Calu3 (cell line): ENCODE measurements at regions not wholly inside any gene's neighbourhood (a gene's known extent, or its start where the extent isn't known, plus 50 kb on each side); places are given as distances from the start of the nearest gene placed in this dataset.
A peak's percentile ranks its signal among the peaks of the same experiment; 100 is the strongest.

Source experiments
- BruUV-seq: library from RNA; stranded (reverse); fragments of 400-500 nt; replicated peaks from 2 replicates; lab custom pipeline; 2021; lab: Mats Ljungman, UMichigan
- CTCF ChIA-PET: fragments of 300-600 bp; sonication (Branson Sonifier 250); formaldehyde crosslinking; loops from one replicate; lab custom pipeline; 2022; ENCODE audit warnings: antibody characterized with exemption; lab: Charles Lee
- DNase-seq: peaks from one replicate; pipeline ENCODE4 v3.0.0; 2022
- H3K27ac Mint-ChIP-seq: one replicate; pipeline ENCODE4 v1.8.0; 2022; ENCODE audit warnings: mixed read lengths; ENCODE audit not compliant: unreplicated experiment
- H3K27me3 Mint-ChIP-seq: one replicate; pipeline ENCODE4 v1.8.0; 2022; ENCODE audit warnings: mixed read lengths; ENCODE audit not compliant: unreplicated experiment
- H3K36me3 Mint-ChIP-seq: one replicate; pipeline ENCODE4 v1.8.0; 2022; ENCODE audit warnings: mild to moderate bottlenecking, moderate library complexity, mixed read lengths; ENCODE audit not compliant: insufficient read depth, unreplicated experiment
- H3K4me1 Mint-ChIP-seq: one replicate; pipeline ENCODE4 v1.8.0; 2022; ENCODE audit warnings: mild to moderate bottlenecking, low read depth, mixed read lengths; ENCODE audit not compliant: unreplicated experiment
- H3K4me3 Mint-ChIP-seq: one replicate; pipeline ENCODE4 v1.8.0; 2022; ENCODE audit warnings: mild to moderate bottlenecking, low read depth, moderate library complexity, mixed read lengths; ENCODE audit not compliant: unreplicated experiment
- H3K9me3 Mint-ChIP-seq: one replicate; pipeline ENCODE4 v1.8.0; 2022; ENCODE audit warnings: low read depth, mixed read lengths; ENCODE audit not compliant: unreplicated experiment
- intact Hi-C: fragments of 100-400 bp; cut with micrococcal nuclease; formaldehyde crosslinking; loops from one replicate; pipeline ENCODE4 v1.10.0; 2022; ENCODE audit not compliant: unreplicated experiment
- TF ChIP-seq, protein P1 (sequence below): fragments of 200-600 bp; IDR thresholded peaks from one replicate; pipeline ENCODE4 v1.8.0; 2022; ENCODE audit warnings: antibody characterized with exemption; ENCODE audit not compliant: unreplicated experiment

DNA sequence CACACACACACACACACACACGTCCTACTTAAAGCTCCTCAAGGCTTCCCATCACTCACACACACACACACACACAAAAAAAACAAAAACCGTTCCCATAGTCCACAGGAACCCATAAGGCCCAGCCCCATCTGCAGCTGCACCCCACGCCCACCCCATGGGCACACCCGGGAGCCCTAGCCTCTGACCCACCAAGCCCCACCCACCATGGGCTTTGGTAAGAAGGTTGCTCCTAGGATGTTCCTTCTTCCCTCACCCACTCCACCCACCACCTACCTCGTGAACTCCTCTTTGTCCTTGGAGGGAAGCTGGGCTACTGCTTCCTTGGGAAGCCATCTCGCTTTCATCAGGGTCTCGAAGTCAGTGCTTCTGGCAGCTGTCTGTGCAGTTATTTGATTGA, 115.1 kb downstream of the TPRA1 start:
- CTCF ChIA-PET = interaction anchor here (0.6 to 1.4 kb wide), 3 partner anchors 9 to 57 kb away, joined by 3 to 6 read pairs (median 5); no protein-coding TSS in a partner anchor
- Mint-ChIP-seq H3K36me3 (no peaks in the 10 kb centered on the region), H3K4me1 (no peaks in the 10 kb centered on the region), H3K27ac (no peak overlapping the region), H3K4me3 (no peak overlapping the region), H3K9me3 (no peaks in the 10 kb centered on the region), H3K27me3 (peaks cover 66% of the 10 kb centered on the region)
- DNase-seq = no peak
- TF ChIP-seq, protein P1, sequence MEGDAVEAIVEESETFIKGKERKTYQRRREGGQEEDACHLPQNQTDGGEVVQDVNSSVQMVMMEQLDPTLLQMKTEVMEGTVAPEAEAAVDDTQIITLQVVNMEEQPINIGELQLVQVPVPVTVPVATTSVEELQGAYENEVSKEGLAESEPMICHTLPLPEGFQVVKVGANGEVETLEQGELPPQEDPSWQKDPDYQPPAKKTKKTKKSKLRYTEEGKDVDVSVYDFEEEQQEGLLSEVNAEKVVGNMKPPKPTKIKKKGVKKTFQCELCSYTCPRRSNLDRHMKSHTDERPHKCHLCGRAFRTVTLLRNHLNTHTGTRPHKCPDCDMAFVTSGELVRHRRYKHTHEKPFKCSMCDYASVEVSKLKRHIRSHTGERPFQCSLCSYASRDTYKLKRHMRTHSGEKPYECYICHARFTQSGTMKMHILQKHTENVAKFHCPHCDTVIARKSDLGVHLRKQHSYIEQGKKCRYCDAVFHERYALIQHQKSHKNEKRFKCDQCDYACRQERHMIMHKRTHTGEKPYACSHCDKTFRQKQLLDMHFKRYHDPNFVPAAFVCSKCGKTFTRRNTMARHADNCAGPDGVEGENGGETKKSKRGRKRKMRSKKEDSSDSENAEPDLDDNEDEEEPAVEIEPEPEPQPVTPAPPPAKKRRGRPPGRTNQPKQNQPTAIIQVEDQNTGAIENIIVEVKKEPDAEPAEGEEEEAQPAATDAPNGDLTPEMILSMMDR = no peak
- no TSS peak for BruUV-seq
- intact Hi-C loops = no loop called here

DNA sequence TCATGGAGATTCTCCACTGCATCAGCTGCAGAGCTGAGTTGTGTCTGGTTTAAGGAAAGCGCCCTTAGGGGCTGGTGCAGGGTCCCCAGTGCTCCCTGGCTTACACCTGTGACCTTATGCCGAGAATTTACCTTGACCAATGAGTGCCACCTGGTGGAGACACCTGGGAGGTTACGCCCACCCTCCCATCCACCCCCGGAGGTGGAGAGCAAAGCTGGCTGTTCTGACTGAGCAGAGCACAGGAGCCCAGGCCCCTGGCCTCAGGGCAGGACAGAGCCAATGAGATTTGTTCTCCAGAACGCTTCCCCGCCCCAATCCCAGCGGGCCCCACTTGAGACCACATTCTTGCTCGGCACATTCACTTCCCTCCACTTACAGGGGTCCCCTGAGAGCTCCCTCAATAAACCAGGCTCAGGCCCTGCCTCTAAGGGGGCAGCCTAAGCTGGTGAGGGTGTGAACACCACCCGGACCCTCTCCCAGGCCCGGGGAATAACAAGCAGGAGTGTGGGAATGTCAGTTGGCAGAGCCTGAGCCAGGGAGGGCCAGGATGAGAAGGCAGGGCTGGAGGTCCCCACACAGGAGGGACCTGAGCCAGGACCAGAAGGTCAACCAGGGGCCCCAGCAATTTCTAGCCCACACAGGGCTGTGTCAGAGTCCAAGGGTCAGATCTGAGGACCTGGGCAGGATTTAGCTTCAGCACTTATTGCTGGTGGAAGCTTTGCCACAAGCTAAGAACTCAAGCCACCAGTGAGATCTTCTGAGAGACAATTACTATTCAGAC, 117.1 kb downstream of the TPRA1 start:
- Mint-ChIP-seq H3K27me3 (peaks cover 71% of the 10 kb centered on the region), H3K4me3 (no peak overlapping the region), H3K36me3 (no peaks in the 10 kb centered on the region), H3K4me1 (no peaks in the 10 kb centered on the region), H3K9me3 (peaks cover under 1% of the 10 kb centered on the region), H3K27ac (no peak overlapping the region)
- peak; percentile 68 for DNase-seq
- intact Hi-C loops = no loop called here
- TF ChIP-seq, protein P1 = peak; percentile 86
- BruUV-seq = no TSS peak
- CTCF ChIA-PET = interaction anchor here (0.6 to 1.6 kb wide), 7 partner anchors 16 to 720 kb away, joined by 3 to 5 read pairs (median 4); no protein-coding TSS in a partner anchor

DNA sequence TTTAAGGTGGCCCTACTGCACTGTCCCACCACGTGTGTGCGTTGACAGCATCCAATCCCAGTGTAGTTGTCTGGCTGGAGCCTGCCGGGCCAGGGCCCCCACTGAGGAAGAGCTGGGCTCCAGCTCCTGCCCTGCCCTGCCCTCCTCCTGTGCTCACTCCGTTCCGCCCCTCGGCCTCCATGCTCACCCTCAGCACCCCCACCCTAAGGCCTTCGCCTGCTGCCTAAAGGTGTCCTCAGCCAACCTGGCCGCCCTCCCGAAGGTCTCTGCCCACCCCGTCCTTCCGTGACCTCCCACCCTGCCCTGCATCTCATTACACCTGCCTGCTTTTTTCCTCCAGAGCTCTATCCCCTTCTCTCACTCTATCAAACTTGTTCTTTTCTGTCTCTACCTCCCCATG, 118.0 kb downstream of the TPRA1 start:
- Mint-ChIP-seq H3K4me3 (no peak overlapping the region), H3K36me3 (no peaks in the 10 kb centered on the region), H3K4me1 (no peaks in the 10 kb centered on the region), H3K27me3 (peaks cover 74% of the 10 kb centered on the region), H3K27ac (no peak overlapping the region), H3K9me3 (peaks cover 6% of the 10 kb centered on the region)
- CTCF ChIA-PET = interaction anchor here (1.6 kb wide), 2 partner anchors 15 to 66 kb away, joined by 4 read pairs; no protein-coding TSS in a partner anchor
- intact Hi-C loops = no loop called here
- DNase-seq = no peak
- TF ChIP-seq, protein P1 = no peak
- BruUV-seq = no TSS peak

DNA sequence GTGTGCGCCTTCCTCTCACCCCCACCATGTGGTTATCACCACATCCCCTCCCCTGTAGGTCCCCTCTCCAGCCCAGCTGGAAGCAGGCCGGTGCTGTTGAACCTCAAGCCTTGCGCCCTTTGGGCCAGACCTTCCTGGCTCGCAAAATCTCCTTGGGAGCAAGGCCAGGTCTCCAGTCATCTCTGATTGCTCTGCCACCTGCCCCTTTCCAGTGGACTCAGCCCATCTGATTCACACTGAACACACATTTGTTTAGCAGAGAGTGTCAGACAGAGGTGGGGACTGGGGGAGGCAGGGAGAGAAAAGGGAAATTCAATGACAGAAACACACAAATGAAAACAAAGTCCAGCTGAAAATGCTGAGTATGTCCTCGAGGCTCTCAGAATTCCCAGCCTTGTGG, 119.4 kb downstream of the TPRA1 start:
- Mint-ChIP-seq H3K4me1 (no peaks in the 10 kb centered on the region), H3K36me3 (no peaks in the 10 kb centered on the region), H3K27me3 (peaks cover 69% of the 10 kb centered on the region), H3K27ac (no peak overlapping the region), H3K9me3 (peaks cover 6% of the 10 kb centered on the region), H3K4me3 (no peak overlapping the region)
- TF ChIP-seq, protein P1 = no peak
- BruUV-seq = no TSS peak
- DNase-seq = no peak
- intact Hi-C loops = no loop called here
- CTCF ChIA-PET = interaction anchor here (0.6 to 1.4 kb wide), 3 partner anchors 9 to 20 kb away, joined by 3 read pairs; no protein-coding TSS in a partner anchor
